LNCAP (cell line): ENCODE measurements at regions not wholly inside any gene's neighbourhood (a gene's known extent, or its start where the extent isn't known, plus 50 kb on each side); places are given as distances from the start of the nearest gene placed in this dataset.

ENCODE experiments used
- TF ChIP-seq, protein P1 (sequence below): fragments of 450-650 bp; IDR thresholded peaks from 2 replicates; pipeline ENCODE4 v1.5.1; 2017; ENCODE audit warnings: mild to moderate bottlenecking

DNA sequence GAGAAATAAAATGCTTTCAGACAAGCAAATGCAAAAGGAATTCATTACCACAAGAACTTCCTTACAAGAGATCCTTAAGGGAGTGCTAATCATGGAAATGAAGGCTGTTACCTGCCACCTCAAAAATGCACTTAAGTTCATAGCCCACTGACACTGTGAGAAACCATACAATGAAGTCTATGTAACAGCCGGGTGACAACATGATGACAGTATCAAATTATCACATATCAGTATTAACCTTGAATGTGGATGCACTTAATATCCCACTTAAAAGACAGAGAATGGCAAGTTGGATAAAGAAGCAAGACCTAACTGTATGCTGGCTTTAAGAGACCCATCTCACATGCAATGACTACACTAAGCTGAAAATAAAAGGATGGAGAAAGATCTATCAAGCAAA lies 403.4 kb upstream of the MC4R start:
- TF ChIP-seq, protein P1, sequence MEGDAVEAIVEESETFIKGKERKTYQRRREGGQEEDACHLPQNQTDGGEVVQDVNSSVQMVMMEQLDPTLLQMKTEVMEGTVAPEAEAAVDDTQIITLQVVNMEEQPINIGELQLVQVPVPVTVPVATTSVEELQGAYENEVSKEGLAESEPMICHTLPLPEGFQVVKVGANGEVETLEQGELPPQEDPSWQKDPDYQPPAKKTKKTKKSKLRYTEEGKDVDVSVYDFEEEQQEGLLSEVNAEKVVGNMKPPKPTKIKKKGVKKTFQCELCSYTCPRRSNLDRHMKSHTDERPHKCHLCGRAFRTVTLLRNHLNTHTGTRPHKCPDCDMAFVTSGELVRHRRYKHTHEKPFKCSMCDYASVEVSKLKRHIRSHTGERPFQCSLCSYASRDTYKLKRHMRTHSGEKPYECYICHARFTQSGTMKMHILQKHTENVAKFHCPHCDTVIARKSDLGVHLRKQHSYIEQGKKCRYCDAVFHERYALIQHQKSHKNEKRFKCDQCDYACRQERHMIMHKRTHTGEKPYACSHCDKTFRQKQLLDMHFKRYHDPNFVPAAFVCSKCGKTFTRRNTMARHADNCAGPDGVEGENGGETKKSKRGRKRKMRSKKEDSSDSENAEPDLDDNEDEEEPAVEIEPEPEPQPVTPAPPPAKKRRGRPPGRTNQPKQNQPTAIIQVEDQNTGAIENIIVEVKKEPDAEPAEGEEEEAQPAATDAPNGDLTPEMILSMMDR = no peak

DNA sequence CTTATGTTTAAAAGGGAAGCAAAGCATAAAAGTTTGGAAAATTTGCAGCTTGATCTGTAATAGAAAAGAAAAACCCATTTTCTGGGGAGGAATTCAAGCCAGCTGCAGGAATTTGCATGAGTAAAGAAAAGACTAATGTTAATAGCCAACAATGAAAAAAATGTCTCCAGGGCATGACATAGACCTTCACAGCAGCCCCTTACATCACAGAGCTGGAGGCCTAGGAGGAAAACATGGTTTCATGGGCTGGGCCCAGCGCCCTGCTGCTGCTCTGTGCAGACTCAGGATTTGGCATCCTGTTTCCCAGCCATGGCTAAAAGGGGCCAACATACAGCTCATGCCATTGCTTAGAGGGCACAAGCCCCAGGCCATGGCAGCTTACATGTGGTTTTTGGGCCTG lies 411.6 kb upstream of the MC4R start:
- TF ChIP-seq, protein P1 = no peak

GRCh38 chr18:60794802-60795201 lies 422.2 kb upstream of the MC4R start:
- TF ChIP-seq, protein P1 = no peak

DNA sequence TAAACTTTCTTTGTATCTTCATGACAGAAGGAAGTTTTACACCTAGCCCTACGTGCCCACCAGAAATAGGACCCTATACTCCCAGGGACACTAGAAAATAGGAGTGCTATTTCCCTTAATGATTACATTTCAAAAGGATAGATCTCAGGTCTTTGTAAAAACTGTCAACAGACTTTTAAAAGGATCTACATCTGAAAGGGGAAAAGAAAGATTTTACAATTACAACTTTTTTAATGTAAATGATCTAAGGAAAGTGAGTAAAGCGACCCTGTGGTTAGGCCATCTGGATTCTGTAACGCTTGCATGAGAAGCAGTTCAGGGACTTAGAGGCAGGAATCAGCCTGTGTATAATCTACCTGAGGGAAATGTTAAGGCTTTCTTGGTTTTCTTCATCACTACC lies 431.8 kb upstream of the MC4R start:
- TF ChIP-seq, protein P1 = no peak

DNA sequence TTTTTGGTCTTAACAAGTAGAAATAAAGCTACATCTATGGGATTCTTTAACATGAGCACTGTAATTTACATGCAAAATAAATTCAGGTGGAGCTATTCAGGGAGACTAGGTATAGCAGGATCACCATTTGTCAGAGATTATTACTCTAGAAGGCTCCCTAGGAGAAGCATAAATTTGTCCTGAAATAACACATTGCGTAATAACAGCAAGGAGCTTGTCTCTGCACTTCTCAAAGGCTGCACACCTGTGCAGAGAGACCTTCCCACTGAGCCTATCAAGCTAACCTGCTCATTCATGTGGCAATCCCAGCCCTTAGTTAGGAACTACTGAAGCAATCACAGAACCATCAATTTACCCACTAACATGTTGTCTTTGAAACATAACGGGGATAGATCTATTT lies 437.4 kb upstream of the MC4R start:
- TF ChIP-seq, protein P1 = no peak

DNA sequence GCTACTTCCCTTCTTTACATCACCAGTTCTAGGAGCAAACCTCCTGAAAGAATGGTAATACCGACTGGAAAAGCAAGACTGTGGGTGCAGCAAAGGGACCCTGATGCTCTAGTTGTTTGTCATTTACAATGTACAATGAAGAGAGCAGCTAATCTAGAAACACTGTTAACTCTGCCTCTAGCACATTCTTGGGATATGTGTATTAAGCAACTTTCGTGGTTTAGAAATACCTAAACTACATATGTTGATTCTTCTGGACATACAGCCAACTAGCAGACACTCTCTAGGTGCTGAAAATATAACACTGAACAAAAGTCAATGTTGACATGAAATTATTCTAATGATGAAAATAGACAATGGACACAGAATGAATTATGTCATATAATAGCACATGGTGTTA lies 440.3 kb upstream of the MC4R start:
- TF ChIP-seq, protein P1 = no peak

GRCh38 chr18:60826346-60826745 lies 453.8 kb upstream of the MC4R start:
- TF ChIP-seq, protein P1 = no peak

DNA sequence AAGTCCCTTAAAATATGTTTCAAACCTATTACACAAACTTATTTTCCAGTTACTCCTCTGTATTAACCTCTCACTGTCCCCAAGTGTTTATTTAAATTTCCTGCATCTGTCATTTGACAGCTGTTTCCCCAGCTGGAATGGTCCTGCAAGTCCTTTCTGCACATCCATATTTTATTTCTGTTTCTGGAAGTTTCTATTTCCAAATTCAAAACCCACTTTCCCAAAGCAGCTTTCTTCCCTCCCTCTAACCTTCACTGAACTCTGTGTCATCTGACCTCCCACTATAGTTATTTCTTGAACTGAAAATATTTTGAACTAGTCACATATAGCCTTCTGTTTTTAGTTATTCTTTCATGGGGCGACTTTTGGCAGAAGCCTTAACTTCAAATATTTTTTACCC lies 459.4 kb upstream of the MC4R start:
- TF ChIP-seq, protein P1 = no peak
